Lung (tissue), 11 donors: ENCODE measurements at regions not wholly inside any gene's neighbourhood (a gene's known extent, or its start where the extent isn't known, plus 50 kb on each side); places are given as distances from the start of the nearest gene placed in this dataset.

Experiments used
- ATAC-seq: fragments of 200-7000 bp; cut with Tn5 transposase; one replicate; pipeline ENCODE4 v1.9.1; 2020; ENCODE audit warnings: moderate number of reproducible peaks; ENCODE audit not compliant: insufficient read depth, low FRiP score
- DNase-seq, 3 donors: peaks; one replicate each; pipeline ENCODE4 v3.0.0-alpha.2; 2013 to 2017
- H3K27ac ChIP-seq, 2 donors: one replicate each; pipeline ENCODE4 v1.5.1; 2013; ENCODE audit warnings: mild to moderate bottlenecking in 2 of 2, moderate library complexity in 2 of 2, control low read depth in 1 of 2, inconsistent platforms in 1 of 2, low read depth in 1 of 2, low read length in 1 of 2
- H3K27me3 ChIP-seq, 3 donors: one replicate each; pipeline ENCODE4 v1.5.1; 2013; ENCODE audit warnings: low read length in 2 of 3; ENCODE audit not compliant: control insufficient read depth in 3 of 3, insufficient read depth in 3 of 3
- H3K36me3 ChIP-seq, 4 donors: one replicate each; pipeline ENCODE4 v1.5.1; 2013; ENCODE audit warnings: low read length in 4 of 4, mild to moderate bottlenecking in 1 of 4, moderate library complexity in 1 of 4; ENCODE audit not compliant: control insufficient read depth in 4 of 4, insufficient read depth in 4 of 4
- H3K4me1 ChIP-seq, 5 donors: one replicate each; pipeline ENCODE4 v1.5.1; 2013; ENCODE audit warnings: low read length in 5 of 5, mild to moderate bottlenecking in 2 of 5, moderate library complexity in 1 of 5; ENCODE audit not compliant: control insufficient read depth in 5 of 5, insufficient read depth in 5 of 5
- H3K4me3 ChIP-seq: one replicate; pipeline ENCODE4 v1.5.1; 2013; ENCODE audit warnings: mild to moderate bottlenecking, control low read depth, moderate library complexity
- H3K9ac ChIP-seq, 2 donors: one replicate each; pipeline ENCODE4 v1.5.1; 2013; ENCODE audit warnings: low read length in 2 of 2, control low read depth in 1 of 2; ENCODE audit not compliant: insufficient read depth in 1 of 2
- H3K9me3 ChIP-seq, 4 donors: one replicate each; pipeline ENCODE4 v1.5.1; 2013; ENCODE audit warnings: low read length in 3 of 4, mild to moderate bottlenecking in 1 of 4, moderate library complexity in 1 of 4; ENCODE audit not compliant: control insufficient read depth in 4 of 4, insufficient read depth in 3 of 4
- CTCF ChIP-seq: IDR thresholded peaks from 2 replicates; pipeline ENCODE4 v1.5.1; 2012; ENCODE audit warnings: mild to moderate bottlenecking; ENCODE audit errors: control extremely low read depth, extremely low read depth
- WGBS, 2 donors: extraction: QIAGEN DNeasy Blood & Tissue Kit; methylation state at CpG; one replicate each; pipeline ENCODE4 v1.1.7; 2013; 5-methylcytosine and 5-hydroxymethylcytosine counted together
- donor health status: control.
- donor health status: control.
- donor health status: Bipolar disorder and iron deficiency.
- donor health status: healthy.
- donor health status: DM: yes; HTN: yes; CAD: no.

DNA sequence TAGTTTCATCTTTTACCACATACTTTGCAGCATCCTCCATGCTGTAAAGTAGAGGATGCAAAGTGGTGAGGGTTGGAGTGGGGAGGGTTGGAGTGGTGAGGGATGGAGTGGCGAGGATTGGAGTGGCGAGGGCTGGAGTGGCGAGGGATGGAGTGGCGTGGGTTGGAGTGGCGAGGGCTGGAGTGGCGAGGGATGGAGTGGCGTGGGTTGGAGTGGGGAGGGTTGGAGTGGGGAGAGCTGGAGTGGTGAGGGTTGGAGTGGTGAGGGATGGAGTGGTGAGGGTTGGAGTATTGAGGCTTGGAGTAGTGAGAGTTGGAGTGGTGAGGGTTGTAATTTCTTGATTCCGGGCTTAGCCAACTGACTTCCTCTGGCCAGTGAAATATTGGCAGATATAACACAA lies 618.3 kb downstream of the MRPL39 start:
- no peak for TF ChIP-seq CTCF
- H3K9ac ChIP-seq = no peak overlapping the region
- no peaks in the 10 kb centered on the region for H3K4me1 ChIP-seq
- H3K27me3 ChIP-seq = no peaks in the 10 kb centered on the region
- 85 to 91% methylated on average over 8 of the region's 8 CpGs for WGBS, 2 donors
- ATAC-seq (no peak), DNase-seq (no peak)
- no peak overlapping the region for H3K4me3 ChIP-seq
- no peak overlapping the region for H3K27ac ChIP-seq
- no peaks in the 10 kb centered on the region for H3K36me3 ChIP-seq
- no peaks in the 10 kb centered on the region for H3K9me3 ChIP-seq

DNA sequence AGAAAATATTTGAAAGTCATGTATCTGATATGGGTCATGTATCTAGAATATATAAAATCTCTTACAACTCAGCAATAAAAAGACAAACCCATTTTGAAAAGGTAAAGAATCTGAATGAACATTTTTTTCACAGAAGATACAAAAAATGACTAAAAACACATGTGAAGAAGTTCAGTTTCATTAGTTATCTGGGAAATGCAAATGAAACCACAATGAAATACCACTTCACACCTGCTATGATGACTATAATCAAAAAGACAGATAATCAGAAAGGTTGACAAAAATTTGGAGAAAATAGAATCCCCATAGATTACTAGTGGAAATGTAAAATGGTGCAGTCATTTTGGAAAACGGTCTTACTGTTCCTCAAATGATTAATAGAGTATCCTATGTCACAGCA lies 631.0 kb downstream of the MRPL39 start:
- WGBS, 2 donors = 63 to 69% methylated on average over 1 of the region's 1 CpG
- H3K9me3 ChIP-seq = peaks cover 0 to 3% (median 0%) of the 10 kb centered on the region in 4 donors
- H3K27ac ChIP-seq = no peak overlapping the region
- H3K9ac ChIP-seq = no peak overlapping the region
- TF ChIP-seq CTCF = no peak
- H3K4me1 ChIP-seq = no peaks in the 10 kb centered on the region
- H3K4me3 ChIP-seq = no peak overlapping the region
- ATAC-seq (no peak), DNase-seq (no peak)
- no peaks in the 10 kb centered on the region for H3K36me3 ChIP-seq
- H3K27me3 ChIP-seq = no peaks in the 10 kb centered on the region

DNA sequence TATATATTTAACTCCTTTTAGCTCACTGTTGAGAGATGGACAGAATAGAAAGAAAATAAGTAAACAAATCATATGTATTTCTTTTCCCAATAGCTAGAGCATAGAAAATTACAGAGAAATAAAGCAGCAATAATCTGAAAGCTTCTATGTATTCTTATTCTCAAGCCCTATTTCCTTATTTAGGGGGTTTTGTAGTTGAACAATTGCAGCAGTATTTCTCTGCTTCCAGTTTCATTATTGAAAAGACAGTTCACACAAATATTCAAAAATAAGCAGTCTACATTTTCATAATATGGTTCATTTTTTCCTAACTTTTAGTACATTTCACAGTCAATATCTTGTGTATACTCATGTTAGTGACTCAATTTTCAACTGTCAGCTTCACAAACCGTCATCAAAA lies 638.2 kb downstream of the MRPL39 start:
- Histone ChIP-seq H3K4me3 (no peak overlapping the region), H3K36me3 (no peaks in the 10 kb centered on the region), H3K27ac (no peak overlapping the region), H3K9me3 (peaks cover 0 to 3% (median under 1%) of the 10 kb centered on the region in 4 donors), H3K9ac (no peak overlapping the region), H3K27me3 (no peaks in the 10 kb centered on the region), H3K4me1 (no peaks in the 10 kb centered on the region)
- DNase-seq (no peak), ATAC-seq (no peak)
- WGBS, 2 donors = 66 to 83% methylated on average over 1 of the region's 1 CpG
- TF ChIP-seq CTCF = no peak

DNA sequence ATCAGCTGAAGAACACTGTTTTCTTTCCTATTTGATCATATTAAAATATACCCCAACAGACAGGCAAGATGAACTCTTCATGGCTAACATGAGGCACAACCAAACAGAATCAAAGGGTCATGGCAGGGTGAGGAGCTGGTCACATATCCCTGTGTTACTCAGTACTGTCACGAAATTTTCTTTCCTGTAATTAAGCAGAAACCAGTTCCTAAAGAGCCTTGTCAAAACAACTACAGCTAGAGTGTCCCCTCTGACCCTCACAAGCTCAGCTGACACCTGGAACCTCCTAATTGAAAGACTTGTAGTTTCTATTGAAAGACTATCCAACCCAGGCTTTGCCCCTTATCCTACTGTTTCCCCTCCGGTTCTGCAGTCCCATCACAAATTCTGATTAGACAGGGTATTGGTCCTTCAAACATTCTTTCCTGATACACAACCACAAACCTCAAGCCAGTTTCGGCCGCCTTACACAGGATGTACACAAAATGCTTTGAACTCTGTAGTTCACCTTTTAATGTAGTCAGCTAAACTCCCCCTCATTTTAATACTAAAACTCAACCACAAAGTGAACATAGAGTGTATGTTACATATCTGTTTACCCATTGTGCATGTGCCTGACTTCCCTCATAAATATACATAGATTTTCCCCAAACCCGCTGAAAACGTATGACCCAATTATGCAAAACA lies 651.9 kb downstream of the MRPL39 start:
- DNase-seq = no peak
- no peaks in the 10 kb centered on the region for H3K9me3 ChIP-seq
- TF ChIP-seq CTCF = no peak
- no peak overlapping the region for H3K27ac ChIP-seq
- H3K4me3 ChIP-seq = no peak overlapping the region
- H3K9ac ChIP-seq = no peak overlapping the region
- no peaks in the 10 kb centered on the region for H3K4me1 ChIP-seq
- no peaks in the 10 kb centered on the region for H3K36me3 ChIP-seq
- H3K27me3 ChIP-seq = no peaks in the 10 kb centered on the region
- WGBS, 2 donors = 67 to 68% methylated on average over 6 of the region's 6 CpGs
- no peak for ATAC-seq
